ENCODE measurements at regions not wholly inside any gene's neighbourhood (a gene's known extent, or its start where the extent isn't known, plus 50 kb on each side); places are given as distances from the start of the nearest gene placed in this dataset.

- TF ChIP-seq EZH2phosphoT487 (IDR thresholded peaks at IDR 0.05; ENCODE audit: insufficient read depth, low read depth) = no peak
- TF ChIP-seq EZH2 (IDR thresholded peaks at IDR 0.05; ENCODE audit: insufficient read depth, poor library complexity, severe bottlenecking) = no peak
Measured at GRCh38 chr12:24560831-24561271, 388.1 kb downstream of the BCAT1 start.
